ENCODE measurements at regions not wholly inside any gene's neighbourhood (a gene's known extent, or its start where the extent isn't known, plus 50 kb on each side); places are given as distances from the start of the nearest gene placed in this dataset.

DNA sequence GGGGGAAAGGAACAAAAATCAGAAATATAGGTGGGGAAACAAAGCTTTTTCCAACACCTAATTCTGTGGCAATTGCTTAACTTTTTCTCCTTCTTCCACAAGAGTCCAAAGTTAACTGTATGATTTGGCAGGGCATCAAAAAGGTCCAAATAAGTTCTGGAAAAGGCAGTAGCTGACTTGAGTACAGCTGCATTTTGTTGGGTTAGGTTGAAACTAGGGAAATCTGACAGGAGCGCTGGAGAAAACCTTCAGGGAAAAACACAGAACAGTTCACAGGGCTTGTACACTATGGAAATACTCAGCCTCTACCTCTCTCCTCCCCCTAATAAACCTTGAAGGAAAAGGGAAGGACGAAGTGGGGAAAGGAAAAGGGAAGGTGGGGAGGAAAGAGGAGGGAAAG, 438.6 kb downstream of the ZEB2 start:
- TF ChIP-seq, protein P1, sequence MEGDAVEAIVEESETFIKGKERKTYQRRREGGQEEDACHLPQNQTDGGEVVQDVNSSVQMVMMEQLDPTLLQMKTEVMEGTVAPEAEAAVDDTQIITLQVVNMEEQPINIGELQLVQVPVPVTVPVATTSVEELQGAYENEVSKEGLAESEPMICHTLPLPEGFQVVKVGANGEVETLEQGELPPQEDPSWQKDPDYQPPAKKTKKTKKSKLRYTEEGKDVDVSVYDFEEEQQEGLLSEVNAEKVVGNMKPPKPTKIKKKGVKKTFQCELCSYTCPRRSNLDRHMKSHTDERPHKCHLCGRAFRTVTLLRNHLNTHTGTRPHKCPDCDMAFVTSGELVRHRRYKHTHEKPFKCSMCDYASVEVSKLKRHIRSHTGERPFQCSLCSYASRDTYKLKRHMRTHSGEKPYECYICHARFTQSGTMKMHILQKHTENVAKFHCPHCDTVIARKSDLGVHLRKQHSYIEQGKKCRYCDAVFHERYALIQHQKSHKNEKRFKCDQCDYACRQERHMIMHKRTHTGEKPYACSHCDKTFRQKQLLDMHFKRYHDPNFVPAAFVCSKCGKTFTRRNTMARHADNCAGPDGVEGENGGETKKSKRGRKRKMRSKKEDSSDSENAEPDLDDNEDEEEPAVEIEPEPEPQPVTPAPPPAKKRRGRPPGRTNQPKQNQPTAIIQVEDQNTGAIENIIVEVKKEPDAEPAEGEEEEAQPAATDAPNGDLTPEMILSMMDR (IDR thresholded peaks at IDR 0.05; ENCODE audit: low read depth, low read length): no peak
- no peak overlapping the region for H3K4me3 ChIP-seq (replicated peaks in 1 of 2; ENCODE audit: low read depth in 2 of 2, low read length in 2 of 2)
- no peak for DNase-seq (ENCODE audit: low read depth in 2 of 2)

DNA sequence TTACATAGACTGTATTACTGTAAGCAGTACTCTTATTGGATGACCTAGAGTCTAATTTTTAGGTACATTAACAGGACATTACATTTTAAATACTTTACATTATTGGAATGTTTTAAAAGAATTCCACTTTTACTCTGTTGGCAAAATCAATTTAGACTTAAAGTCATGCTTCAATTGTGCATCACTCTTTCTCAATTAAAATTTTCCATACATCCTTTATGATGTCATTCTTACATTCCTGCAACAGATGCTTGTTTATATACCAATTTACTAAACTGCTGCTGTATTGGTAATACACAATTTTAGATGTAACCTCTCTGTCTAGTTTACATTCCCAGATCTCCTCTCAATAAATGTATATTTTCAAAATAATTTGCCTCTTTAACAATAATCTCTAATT, 440.1 kb downstream of the ZEB2 start:
- TF ChIP-seq, protein P1 (IDR thresholded peaks at IDR 0.05; ENCODE audit: low read depth, low read length): no peak

DNA sequence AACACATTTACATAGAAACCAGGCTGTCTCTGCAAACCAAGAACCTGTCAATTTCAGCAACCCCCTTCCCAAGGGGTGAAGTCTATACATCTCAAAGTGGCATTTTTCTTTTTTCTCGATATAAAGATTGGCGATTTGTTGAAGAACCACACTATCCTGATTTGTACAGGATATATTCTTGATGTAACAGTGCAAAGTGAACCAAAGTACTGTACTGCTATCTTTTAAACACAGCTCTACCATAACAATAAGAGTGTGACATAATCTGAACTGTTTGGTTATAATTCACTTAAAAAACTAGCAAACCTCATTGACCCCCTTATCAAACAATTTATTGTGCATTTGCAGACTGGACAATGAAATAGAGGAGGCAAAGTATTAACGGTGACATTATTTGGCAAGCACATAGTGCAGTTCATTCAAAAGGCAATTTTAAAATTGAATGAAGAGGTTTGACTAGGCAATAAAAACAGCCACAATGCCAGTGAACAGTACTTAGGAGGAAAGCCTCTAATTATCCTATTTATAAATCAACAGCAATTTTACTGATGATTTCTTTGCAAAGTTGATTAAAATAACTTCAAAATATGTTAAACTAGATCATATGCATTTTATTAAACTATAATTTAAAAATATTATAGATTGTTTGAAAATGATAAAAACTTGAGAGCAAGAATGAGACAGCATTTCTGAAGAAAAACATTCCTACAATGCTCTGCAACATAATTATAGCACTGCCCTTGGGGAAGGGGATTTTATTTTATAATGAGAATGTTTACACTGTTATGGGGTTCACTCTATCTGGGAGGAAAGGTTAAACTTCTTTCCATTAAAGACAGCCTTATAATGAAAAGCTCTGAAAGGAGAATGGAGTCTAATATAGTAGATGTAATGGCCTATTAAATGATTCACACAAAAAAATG, 440.9 kb downstream of the ZEB2 start:
- H3K4me3 ChIP-seq (replicated peaks in 1 of 2; ENCODE audit: low read depth in 2 of 2, low read length in 2 of 2): no peak overlapping the region
- DNase-seq (ENCODE audit: low read depth in 2 of 2): no peak
- TF ChIP-seq, protein P1 (IDR thresholded peaks at IDR 0.05; ENCODE audit: low read depth, low read length): no peak

More for the DNA sequence above, 440.1 kb downstream of the ZEB2 start:
- H3K4me3 ChIP-seq (replicated peaks in 1 of 2; ENCODE audit: low read depth in 2 of 2, low read length in 2 of 2): no peak overlapping the region
- DNase-seq (ENCODE audit: low read depth in 2 of 2): peak in 1 of 2 donors; percentile 8

DNA sequence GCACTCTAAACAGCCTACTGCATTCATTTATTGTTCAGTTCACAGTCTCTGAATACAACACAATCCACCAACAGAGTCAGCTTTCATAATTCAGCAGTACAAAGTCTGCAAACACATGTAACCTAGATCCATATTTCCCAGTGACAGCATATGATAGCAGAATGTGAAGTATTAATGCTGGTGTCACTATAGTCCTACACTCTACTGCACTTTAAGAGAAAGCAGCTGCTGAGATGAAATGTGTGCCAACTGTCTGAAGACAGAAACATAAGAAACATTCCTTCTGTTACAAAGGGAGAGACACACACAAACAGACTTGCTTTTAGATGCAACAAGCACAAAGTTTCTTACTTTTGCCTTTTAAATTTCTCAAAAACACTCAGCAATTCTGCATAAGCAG, 441.8 kb downstream of the ZEB2 start:
- no peak overlapping the region for H3K4me3 ChIP-seq (replicated peaks in 1 of 2; ENCODE audit: low read depth in 2 of 2, low read length in 2 of 2)
- TF ChIP-seq, protein P1 (IDR thresholded peaks at IDR 0.05; ENCODE audit: low read depth, low read length): no peak
- DNase-seq (ENCODE audit: low read depth in 2 of 2): peak; percentile 31 to 68

DNA sequence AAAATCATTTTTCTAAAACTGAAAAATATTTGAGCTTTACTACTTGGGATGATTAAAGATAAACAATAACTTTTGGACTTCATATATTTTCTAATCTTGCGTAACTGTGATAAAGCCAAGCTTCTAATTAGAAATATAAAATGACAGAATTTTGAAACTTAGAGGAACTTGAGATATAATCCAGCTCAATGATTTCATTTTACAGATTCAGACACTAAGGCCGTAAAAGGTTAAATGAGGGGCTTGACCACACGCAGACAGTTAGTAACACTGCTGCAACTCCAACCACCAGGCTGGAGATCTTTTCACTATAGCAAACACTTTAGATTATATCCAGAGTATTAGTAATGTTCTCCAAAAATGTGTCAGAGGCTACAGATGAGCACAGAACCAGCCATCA, 445.5 kb downstream of the ZEB2 start:
- TF ChIP-seq, protein P1 (IDR thresholded peaks at IDR 0.05; ENCODE audit: low read depth, low read length): no peak
- no peak for DNase-seq (ENCODE audit: low read depth in 2 of 2)
- no peak overlapping the region for H3K4me3 ChIP-seq (replicated peaks in 1 of 2; ENCODE audit: low read depth in 2 of 2, low read length in 2 of 2)

DNA sequence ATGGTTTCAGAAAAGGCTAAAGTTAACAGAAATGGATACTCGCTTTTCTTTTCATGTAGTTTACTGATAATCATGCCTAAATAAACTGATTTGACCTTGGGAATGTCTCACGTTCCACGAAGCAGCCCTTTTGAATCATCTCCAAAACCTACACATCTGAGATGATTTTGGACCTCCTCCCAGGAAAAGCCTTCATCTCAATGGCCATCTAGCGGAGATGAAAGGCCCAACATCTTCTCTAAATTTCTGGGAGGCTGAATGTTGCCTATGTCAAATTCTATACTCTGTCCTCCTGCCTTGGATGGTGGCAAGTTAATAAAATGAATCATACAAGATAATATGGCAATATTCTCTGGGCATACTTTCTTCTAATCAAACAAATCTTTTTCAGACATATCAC, 448.5 kb downstream of the ZEB2 start:
- TF ChIP-seq, protein P1 (IDR thresholded peaks at IDR 0.05; ENCODE audit: low read depth, low read length): peak; percentile 67
- peak; percentile 46 to 70 for DNase-seq (ENCODE audit: low read depth in 2 of 2)
- no peak overlapping the region for H3K4me3 ChIP-seq (replicated peaks in 1 of 2; ENCODE audit: low read depth in 2 of 2, low read length in 2 of 2)
